ENCODE measurements at regions not wholly inside any gene's neighbourhood (a gene's known extent, or its start where the extent isn't known, plus 50 kb on each side); places are given as distances from the start of the nearest gene placed in this dataset.

DNA sequence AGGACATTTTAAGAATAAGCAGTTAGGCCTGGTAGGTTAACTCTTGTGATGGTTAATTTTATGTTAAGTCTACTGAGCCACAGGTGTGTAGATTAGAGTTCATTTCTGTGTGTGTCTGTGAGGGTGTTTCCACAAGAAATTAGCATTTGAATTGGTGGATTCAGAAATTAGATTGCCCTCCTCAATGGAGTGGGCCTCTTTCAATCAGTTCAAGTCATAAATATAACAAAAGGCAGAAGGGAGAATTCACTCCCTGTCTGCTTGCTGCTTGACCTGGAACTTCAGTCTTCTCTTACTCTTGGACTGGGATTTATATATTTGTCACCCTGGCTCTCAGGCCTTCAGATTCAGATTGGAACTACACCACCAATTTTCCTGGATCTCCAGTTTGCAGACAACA, 55.3 kb upstream of the POM121L12 start:
- no peak for DNase-seq (ENCODE audit: extremely low read depth in 1 of 2, low read depth in 1 of 2)

GRCh38 chr7:52973126-52973525, 62.3 kb upstream of the POM121L12 start:
- no peak for DNase-seq (ENCODE audit: extremely low read depth in 1 of 2, low read depth in 1 of 2)

DNA sequence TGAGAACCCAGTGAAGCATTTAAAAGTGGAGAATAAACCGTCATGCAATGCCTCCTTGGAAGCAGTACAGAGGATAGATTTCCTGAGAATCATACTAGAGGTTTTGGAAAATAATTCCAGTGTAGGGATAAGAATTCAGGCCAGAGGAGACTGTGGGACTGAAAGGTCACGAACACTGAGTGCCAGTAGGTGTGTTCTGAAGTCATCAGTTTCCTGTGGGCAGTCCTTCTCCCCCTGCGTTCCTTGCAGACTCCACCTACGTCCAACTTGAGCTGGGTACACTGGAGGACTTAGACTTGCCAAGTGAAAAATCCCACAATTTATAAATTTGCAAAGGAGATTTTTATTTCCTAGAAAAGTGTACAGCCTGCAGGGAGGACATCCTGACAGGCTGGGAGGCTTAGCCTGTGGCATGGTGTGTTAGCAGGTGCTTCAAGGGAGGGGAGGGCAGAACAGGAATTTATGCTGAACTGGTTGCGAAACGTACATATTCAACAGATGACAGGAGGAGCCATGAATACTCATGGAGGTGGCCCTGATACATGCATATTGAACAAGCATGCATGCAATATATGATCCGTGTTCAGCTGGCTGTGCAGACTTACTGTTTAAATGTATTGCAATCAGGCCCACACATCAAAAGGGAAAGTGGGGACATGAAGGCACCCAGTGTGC, 72.9 kb upstream of the POM121L12 start:
- no peak for DNase-seq (ENCODE audit: extremely low read depth in 1 of 2, low read depth in 1 of 2)

DNA sequence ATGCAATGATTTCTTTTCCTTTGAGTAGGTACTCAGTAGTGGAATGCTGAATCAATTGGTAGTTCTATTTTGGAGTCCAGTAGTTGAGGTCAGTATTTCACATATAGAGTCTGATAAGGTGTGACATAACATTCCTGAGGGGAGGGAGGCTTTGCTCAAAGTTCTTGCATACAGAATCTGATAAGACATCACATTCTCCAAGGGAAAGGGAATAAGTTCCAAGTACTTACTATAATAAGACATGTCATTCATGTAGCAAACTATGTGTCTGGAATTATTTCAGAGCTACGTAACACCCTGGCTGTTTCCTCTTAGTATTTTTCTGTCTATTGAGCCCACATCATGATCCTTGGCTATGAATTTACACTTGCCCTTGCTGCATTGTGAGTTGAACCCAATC, 74.3 kb upstream of the POM121L12 start:
- DNase-seq (ENCODE audit: extremely low read depth in 1 of 2, low read depth in 1 of 2): no peak

GRCh38 chr7:52959878-52960660, 75.4 kb upstream of the POM121L12 start:
- no peak for DNase-seq (ENCODE audit: extremely low read depth in 1 of 2, low read depth in 1 of 2)

DNA sequence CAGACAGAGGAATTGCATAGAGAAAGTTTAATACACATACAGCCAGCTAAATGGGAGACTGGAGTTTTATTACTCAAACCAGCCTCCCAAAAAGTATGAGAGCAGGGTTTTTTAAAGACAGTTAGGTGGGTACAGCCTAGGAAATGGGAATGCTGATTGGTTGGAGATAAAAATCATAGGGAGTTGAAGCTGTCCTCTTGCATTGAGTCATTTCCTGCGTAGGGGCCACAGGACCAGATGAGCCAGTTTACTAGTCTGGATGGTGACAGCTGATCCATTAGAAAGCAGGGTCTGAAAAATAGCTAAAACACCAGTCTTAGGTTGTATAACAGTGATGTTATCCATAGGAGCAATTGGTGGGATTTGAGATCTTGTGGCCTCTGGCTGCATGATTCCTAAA, 76.1 kb upstream of the POM121L12 start:
- DNase-seq (ENCODE audit: extremely low read depth in 1 of 2, low read depth in 1 of 2): no peak

DNA sequence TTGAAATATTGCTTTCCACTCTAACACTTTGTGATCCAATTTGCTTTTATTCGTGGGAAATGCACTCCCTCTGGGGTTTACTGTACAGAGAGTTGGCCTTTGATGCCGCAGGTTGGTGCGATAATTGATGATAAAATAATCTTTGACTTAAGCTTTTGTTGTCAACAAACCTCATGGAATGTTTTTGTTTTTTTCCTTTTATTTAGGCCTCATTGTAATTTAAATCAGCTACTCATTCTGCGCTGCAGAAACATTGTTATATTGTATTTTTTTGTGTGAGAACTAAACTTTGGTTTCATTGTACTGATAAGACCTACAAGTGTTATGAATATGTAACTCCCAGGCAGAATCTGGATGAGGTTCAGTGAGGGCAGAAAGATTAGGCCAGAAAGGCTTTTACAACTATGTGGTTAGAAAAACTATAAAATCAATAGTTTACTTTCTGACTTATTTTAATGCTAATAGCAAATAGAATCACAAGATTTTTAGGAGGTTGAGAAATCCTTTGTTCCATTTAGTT, 76.8 kb upstream of the POM121L12 start:
- no peak for DNase-seq (ENCODE audit: extremely low read depth in 1 of 2, low read depth in 1 of 2)

DNA sequence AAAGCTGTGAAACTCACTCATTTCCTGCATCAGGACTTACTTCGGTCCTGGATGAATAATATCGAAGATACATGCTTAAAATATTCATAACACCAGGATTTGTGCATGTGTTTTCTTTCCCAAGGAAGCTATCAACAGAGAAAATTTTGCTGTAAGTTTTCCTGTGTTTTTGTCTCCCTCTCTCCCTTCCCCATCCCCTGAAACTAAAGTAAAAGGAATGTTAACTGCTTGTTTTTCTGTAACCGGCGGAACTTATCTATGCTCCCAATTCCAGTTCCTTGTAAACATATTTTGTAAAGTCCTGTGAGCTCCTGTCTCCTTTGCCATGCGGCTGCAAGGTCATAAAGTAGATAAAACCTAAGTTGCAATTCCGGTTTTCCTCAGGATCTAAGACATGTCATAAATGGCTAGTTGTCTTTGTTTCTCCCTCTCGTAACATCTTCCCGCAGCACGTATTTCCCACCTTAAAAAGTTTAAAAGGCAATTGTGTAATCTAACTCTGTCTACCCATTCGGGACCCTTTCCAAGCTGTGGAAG, 79.0 kb upstream of the POM121L12 start:
- no peak for DNase-seq (ENCODE audit: extremely low read depth in 1 of 2, low read depth in 1 of 2)

GRCh38 chr7:52955522-52955921, 79.9 kb upstream of the POM121L12 start:
- no peak for DNase-seq (ENCODE audit: extremely low read depth in 1 of 2, low read depth in 1 of 2)

DNA sequence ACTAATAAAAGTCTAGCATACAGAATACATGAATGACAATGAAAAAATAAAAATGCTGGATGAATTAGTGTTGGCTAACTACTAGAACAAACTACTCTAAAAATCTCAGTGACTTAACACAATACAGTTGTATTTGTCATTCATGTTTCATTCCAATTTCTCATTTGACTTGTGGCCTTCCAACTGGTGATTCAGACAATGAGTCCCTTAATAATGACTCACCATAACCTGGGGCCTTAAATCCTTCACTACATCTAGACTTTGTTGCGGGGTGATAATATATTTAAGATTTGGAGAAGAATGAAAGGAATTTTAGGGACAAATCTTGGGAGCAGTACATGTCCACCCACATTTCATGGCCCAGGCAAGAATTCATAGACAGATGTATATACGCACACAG, 90.5 kb upstream of the POM121L12 start:
- no peak for DNase-seq (ENCODE audit: extremely low read depth in 1 of 2, low read depth in 1 of 2)

GRCh38 chr7:52940481-52940880, 95.0 kb upstream of the POM121L12 start:
- no peak for DNase-seq (ENCODE audit: extremely low read depth in 1 of 2, low read depth in 1 of 2)

GRCh38 chr7:52938455-52939133, 96.8 kb upstream of the POM121L12 start:
- no peak for DNase-seq (ENCODE audit: extremely low read depth in 1 of 2, low read depth in 1 of 2)

DNA sequence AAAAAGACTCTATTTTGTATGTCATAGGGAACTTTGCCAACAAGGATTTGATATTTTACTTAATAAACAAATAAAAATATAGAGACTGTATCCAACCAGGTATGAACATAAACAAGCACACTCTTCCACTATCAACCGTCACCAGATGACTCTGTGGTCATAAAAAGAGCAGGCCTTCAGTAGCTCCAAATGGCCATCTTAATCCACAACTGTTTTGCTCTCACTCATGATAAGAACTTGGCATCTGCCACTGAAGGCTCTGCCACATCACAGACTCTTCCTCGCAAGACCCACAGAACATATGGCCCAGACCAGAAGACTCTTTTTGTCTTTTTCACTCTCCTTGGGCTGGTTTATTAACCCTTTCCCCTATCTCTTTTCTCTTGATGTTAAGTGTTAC, 98.7 kb upstream of the POM121L12 start:
- DNase-seq (ENCODE audit: extremely low read depth in 1 of 2, low read depth in 1 of 2): no peak

DNA sequence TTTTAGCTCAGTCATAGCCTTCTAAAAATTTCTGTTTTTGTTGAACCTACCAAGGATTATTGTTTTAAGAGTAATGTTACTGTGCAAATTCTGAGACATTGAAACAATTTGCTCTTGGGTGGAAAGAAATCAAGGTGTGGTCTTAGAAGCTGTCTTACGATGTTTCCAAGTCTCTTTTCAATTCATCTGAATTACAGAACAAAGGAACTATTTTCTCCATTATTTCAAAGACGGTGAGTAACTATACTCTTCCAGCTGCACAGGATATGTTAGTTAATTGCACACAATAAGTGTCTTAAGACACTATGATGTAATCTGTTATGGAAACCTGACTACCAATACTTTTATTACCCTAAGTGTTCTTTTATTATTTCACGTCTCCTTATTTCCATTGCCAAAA, 106.8 kb upstream of the POM121L12 start:
- DNase-seq (ENCODE audit: extremely low read depth in 1 of 2, low read depth in 1 of 2): no peak

- DNase-seq (ENCODE audit: extremely low read depth in 1 of 2, low read depth in 1 of 2): no peak
Observed at GRCh38 chr7:52925332-52925731, 110.1 kb upstream of the POM121L12 start.

DNA sequence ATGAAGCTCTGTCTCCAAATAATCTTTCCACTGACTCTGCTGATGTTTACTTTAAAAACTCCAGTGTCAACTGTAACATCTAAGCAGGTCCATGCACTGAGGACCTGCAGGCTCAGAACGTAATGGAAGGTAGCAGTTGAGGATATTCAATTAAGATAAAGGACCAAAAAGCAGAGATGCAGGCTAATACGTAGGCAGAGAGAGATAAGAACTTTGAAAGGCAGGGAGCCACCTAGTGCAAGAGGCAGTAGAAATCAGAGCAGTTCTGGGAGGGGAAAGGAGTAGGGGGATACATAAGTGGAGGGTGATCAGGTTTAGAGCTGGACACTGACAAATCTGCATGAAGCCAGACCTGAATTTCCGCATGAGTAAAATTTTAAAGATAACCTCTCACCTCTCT, 114.5 kb upstream of the POM121L12 start:
- no peak for DNase-seq (ENCODE audit: extremely low read depth in 1 of 2, low read depth in 1 of 2)

GRCh38 chr7:52917982-52918578, 117.4 kb upstream of the POM121L12 start:
- no peak for DNase-seq (ENCODE audit: extremely low read depth in 1 of 2, low read depth in 1 of 2)

DNA sequence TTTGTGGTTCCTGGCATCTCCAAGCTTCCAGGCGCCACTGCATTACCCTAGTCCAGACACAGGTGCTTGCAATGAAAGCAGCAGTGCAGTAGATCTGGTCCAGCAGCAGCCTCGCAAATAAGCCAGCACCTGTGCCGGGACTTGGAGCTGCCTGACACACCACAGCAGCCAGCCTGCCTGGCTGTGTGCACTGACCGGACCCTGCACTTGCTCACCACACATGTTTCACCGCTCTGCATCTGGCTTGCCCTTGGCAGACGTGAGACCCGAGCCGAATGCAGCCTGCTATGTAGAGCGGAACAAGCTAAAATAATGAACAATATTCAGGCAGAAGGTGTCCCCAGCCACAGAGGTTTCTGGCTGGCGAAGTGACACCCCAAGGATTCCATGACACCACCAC, 123.6 kb upstream of the POM121L12 start:
- DNase-seq (ENCODE audit: extremely low read depth in 1 of 2, low read depth in 1 of 2): no peak

DNA sequence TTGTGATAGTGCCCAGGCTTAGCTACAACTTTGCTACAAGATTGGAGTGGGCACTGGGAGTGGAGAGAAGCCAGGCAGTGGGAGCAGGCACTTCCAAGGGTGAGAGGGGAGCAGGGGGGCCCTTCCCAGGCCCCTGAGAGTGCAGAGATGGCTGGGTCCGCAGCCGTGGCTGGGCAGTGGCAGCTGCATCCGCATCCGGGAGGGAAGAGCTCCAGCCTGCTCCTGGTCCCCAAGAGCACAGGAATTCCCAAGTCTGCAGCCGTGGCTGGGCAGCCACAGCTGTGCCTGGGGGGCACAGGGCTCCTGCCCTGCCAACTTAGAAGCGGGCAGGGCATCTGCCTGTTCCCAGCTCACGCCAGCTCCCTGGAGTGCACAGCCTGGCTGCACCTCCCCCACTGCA, 124.1 kb upstream of the POM121L12 start:
- no peak for DNase-seq (ENCODE audit: extremely low read depth in 1 of 2, low read depth in 1 of 2)

- no peak for DNase-seq (ENCODE audit: extremely low read depth in 1 of 2, low read depth in 1 of 2)
Observed at GRCh38 chr7:52909935-52910334, 125.5 kb upstream of the POM121L12 start.

DNA sequence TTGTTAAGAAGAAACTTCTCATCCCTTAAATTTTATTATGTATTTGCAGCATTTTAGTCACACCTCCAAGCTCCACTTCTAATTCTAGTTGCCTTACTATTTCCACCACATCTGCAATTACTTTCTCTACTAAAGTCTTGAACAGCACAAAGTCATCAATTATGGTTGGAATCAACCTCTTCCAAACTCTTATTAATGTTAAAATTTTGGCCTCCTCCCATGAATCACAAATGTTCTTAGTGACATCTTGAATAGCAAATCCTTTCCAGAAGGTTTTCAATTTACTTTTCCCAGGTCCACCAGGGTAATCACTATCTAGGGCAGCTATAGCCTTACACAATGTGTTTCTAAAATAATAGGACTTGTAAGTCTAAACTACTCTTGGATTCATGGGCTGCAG, 126.3 kb upstream of the POM121L12 start:
- no peak for DNase-seq (ENCODE audit: extremely low read depth in 1 of 2, low read depth in 1 of 2)

Measured in activated CD8-positive, alpha-beta memory T cell treated with anti-CD3 and anti-CD28 coated beads for 1 hour (primary cell).